Pancreas (tissue), 10 donors: ENCODE measurements at regions not wholly inside any gene's neighbourhood (a gene's known extent, or its start where the extent isn't known, plus 50 kb on each side); places are given as distances from the start of the nearest gene placed in this dataset.

Source experiments
- ATAC-seq, 4 donors: fragments of 200-7000 bp; cut with Tn5 transposase; one replicate each; pipeline versions ENCODE4 v1.8.0 to v1.9.1; 2020; ENCODE audit warnings: mild to moderate bottlenecking in 4 of 4, moderate library complexity in 4 of 4
- DNase-seq, 6 donors: peaks; one replicate each; pipeline ENCODE4 v3.0.0-alpha.2; 2020
- FAIRE-seq: peaks from 2 replicates; lab custom pipeline; 2012; peaks lifted over from hg19 to GRCh38; lab: Jason Lieb, UNC
- H3K27ac ChIP-seq, 4 donors: fragments of 200-600 bp; sonication (generic); 1 replicate in 3 of 4; 2 replicates in 1 of 4; pipeline versions ENCODE4 v1.5.0 to v1.8.0; 2020
- H3K27me3 ChIP-seq, 4 donors: fragments of 200-600 bp; one replicate each; pipeline ENCODE4 v1.8.0; 2021
- H3K36me3 ChIP-seq, 3 donors: fragments of 200-600 bp; sonication (generic) in 1 of 3; one replicate each; pipeline versions ENCODE4 v1.5.0 to v1.8.0; 2020 to 2021
- H3K4me1 ChIP-seq, 3 donors: fragments of 200-600 bp; one replicate each; pipeline ENCODE4 v1.8.0; 2021
- H3K4me3 ChIP-seq, 4 donors: fragments of 200-600 bp; sonication (generic) in 2 of 4; one replicate each; pipeline versions ENCODE4 v1.5.0 to v1.8.0; 2020 to 2021
- H3K9me3 ChIP-seq, 4 donors: fragments of 200-600 bp; one replicate each; pipeline ENCODE4 v1.8.0; 2021
- CTCF ChIP-seq, 4 donors: fragments of 200-600 bp; sonication (generic) in 3 of 4; IDR thresholded peaks; one replicate each; pipeline versions ENCODE4 v1.5.0 to v1.8.0; 2021; ENCODE audit warnings: antibody characterized with exemption in 4 of 4
- WGBS, 2 donors: extraction: QIAGEN DNeasy Blood & Tissue Kit; methylation state at CpG; one replicate each; pipeline ENCODE4 v1.1.7; 2013; 5-methylcytosine and 5-hydroxymethylcytosine counted together
- intact Hi-C, 3 donors: fragments of 100-400 bp; cut with DNase I; formaldehyde crosslinking; loops; one replicate each; pipeline versions ENCODE4 v1.11.1 to v1.14.2; 2022
- donor health status: healthy with polysubstance abuse.
- donor health status: DM: no; HTN: no; CAD: no; lungs with moderate emphysema.
- donor health status: DM: no; HTN: no; CAD: no.
- donor health status: control.
- donor health status: control.
- donor health status: Bipolar disorder and iron deficiency.
- donor health status: DM: yes; HTN: yes; CAD: no.
- donor health status: DM: no; HTN: no; CAD: no.
- donor health status: DM: no; HTN: no; CAD: no.
- donor health status: DM: yes; HTN: yes; CAD: no.

- TF ChIP-seq CTCF (IDR thresholded peaks at IDR 0.05): no peak
- no peak overlapping the region for H3K27ac ChIP-seq
- no peaks in the 10 kb centered on the region for H3K27me3 ChIP-seq
- intact Hi-C loops: no loop called here
- H3K4me3 ChIP-seq: no peak overlapping the region
- H3K9me3 ChIP-seq: no peaks in the 10 kb centered on the region
- DNase-seq (no peak), ATAC-seq (no peak), FAIRE-seq (no peak)
- H3K36me3 ChIP-seq: no peaks in the 10 kb centered on the region
- H3K4me1 ChIP-seq: no peaks in the 10 kb centered on the region
- WGBS, 2 donors: 34 to 38% methylated on average over 1 of the region's 1 CpG
Measured at GRCh38 chr10:111491154-111491553, 414.3 kb downstream of the ADRA2A start.

- Histone ChIP-seq H3K27me3 (no peaks in the 10 kb centered on the region), H3K9me3 (no peaks in the 10 kb centered on the region), H3K4me3 (no peak overlapping the region), H3K36me3 (no peaks in the 10 kb centered on the region), H3K27ac (no peak overlapping the region), H3K4me1 (no peaks in the 10 kb centered on the region)
- FAIRE-seq (no peak), DNase-seq (no peak), ATAC-seq (no peak)
- intact Hi-C loops: no loop called here
- 69 to 87% methylated on average over 2 of the region's 2 CpGs for WGBS, 2 donors
- no peak for TF ChIP-seq CTCF (IDR thresholded peaks at IDR 0.05)
Measured at GRCh38 chr10:111493024-111493625, 416.3 kb downstream of the ADRA2A start.

- no peak for ATAC-seq
- 48 to 60% methylated on average over 1 of the region's 1 CpG for WGBS, 2 donors
- DNase-seq: no peak
- Histone ChIP-seq H3K27ac (no peak overlapping the region), H3K36me3 (no peaks in the 10 kb centered on the region), H3K4me1 (no peaks in the 10 kb centered on the region), H3K9me3 (no peaks in the 10 kb centered on the region), H3K4me3 (no peak overlapping the region), H3K27me3 (no peaks in the 10 kb centered on the region)
- TF ChIP-seq CTCF (IDR thresholded peaks at IDR 0.05): no peak
- no peak for FAIRE-seq
- intact Hi-C loops: no loop called here
Measured at GRCh38 chr10:111498560-111498959, 421.7 kb downstream of the ADRA2A start.

GRCh38 chr10:111504376-111504775 lies 427.5 kb downstream of the ADRA2A start:
- FAIRE-seq: no peak
- TF ChIP-seq CTCF (IDR thresholded peaks at IDR 0.05): no peak
- Histone ChIP-seq H3K27me3 (no peaks in the 10 kb centered on the region), H3K27ac (no peak overlapping the region), H3K36me3 (no peaks in the 10 kb centered on the region), H3K4me1 (no peaks in the 10 kb centered on the region), H3K9me3 (no peaks in the 10 kb centered on the region), H3K4me3 (no peak overlapping the region)
- no peak for DNase-seq
- intact Hi-C loops: no loop called here
- ATAC-seq: no peak

- Histone ChIP-seq H3K9me3 (no peaks in the 10 kb centered on the region), H3K4me1 (no peaks in the 10 kb centered on the region), H3K27me3 (no peaks in the 10 kb centered on the region), H3K4me3 (no peak overlapping the region), H3K27ac (no peak overlapping the region), H3K36me3 (no peaks in the 10 kb centered on the region)
- WGBS, 2 donors: 36 to 46% methylated on average over 3 of the region's 3 CpGs
- no peak for TF ChIP-seq CTCF (IDR thresholded peaks at IDR 0.05)
- intact Hi-C loops: no loop called here
- no peak for FAIRE-seq
- ATAC-seq: no peak
- DNase-seq: no peak
Measured at GRCh38 chr10:111506266-111507034, 429.6 kb downstream of the ADRA2A start.
